HEK293 (cell line): ENCODE measurements at regions not wholly inside any gene's neighbourhood (a gene's known extent, or its start where the extent isn't known, plus 50 kb on each side); places are given as distances from the start of the nearest gene placed in this dataset.

Experiments used
- BCL11A ChIP-seq: fragments of 450-650 bp; formaldehyde crosslinking; IDR thresholded peaks from 2 replicates; pipeline ENCODE4 v1.5.1; 2016; ENCODE audit warnings: low read depth, missing biosample characterization, missing genetic modification characterization
- CTCF ChIP-seq: fragments of 450-650 bp; formaldehyde crosslinking; IDR thresholded peaks from 2 replicates; pipeline ENCODE4 v1.5.1; 2016; ENCODE audit warnings: missing biosample characterization, missing genetic modification characterization
- MYNN ChIP-seq: fragments of 450-650 bp; formaldehyde crosslinking; IDR thresholded peaks from 2 replicates; pipeline ENCODE4 v1.5.1; 2016; ENCODE audit warnings: missing biosample characterization, missing genetic modification characterization, borderline replicate concordance
- PATZ1 ChIP-seq: fragments of 450-650 bp; formaldehyde crosslinking; IDR thresholded peaks from 2 replicates; pipeline ENCODE4 v1.5.1; 2016; ENCODE audit warnings: missing biosample characterization, missing genetic modification characterization
- REST ChIP-seq: fragments of 450-650 bp; formaldehyde crosslinking; IDR thresholded peaks from 2 replicates; pipeline ENCODE4 v1.5.1; 2016; ENCODE audit warnings: missing biosample characterization, missing genetic modification characterization
- ZBTB26 ChIP-seq: fragments of 450-650 bp; formaldehyde crosslinking; optimal IDR thresholded peaks from 2 replicates; pipeline ENCODE3; 2016; ENCODE audit warnings: missing biosample characterization, mild to moderate bottlenecking, missing genetic modification characterization
- ZNF146 ChIP-seq: fragments of 450-650 bp; formaldehyde crosslinking; IDR thresholded peaks from 2 replicates; pipeline ENCODE4 v1.5.1; 2016; ENCODE audit warnings: missing biosample characterization, missing genetic modification characterization
- ZNF24 ChIP-seq: fragments of 450-650 bp; formaldehyde crosslinking; IDR thresholded peaks from 2 replicates; pipeline ENCODE4 v1.5.1; 2016; ENCODE audit warnings: missing biosample characterization, missing genetic modification characterization

GRCh38 chr22:22948651-22949571 is 61.3 kb downstream of the IGLL5 start:
- TF ChIP-seq CTCF, result no peak
- no peak for TF ChIP-seq BCL11A (tag by site-specific recombination)
- no peak for TF ChIP-seq ZNF146 (tag by site-specific recombination)
- no peak for TF ChIP-seq REST (tag by site-specific recombination)
- TF ChIP-seq PATZ1 (tag by site-specific recombination), result no peak
- no peak for TF ChIP-seq ZBTB26
- TF ChIP-seq ZNF24, result no peak
- TF ChIP-seq MYNN (tag by site-specific recombination), result no peak
